NCI-H345 treated with DMSO at 0.1 percent for 48 hours (cell line): ENCODE measurements at regions not wholly inside any gene's neighbourhood (a gene's known extent, or its start where the extent isn't known, plus 50 kb on each side); places are given as distances from the start of the nearest gene placed in this dataset.

Experiments used
- DNase-seq: peaks from one replicate; lab custom pipeline; 2025; ENCODE audit not compliant: unreplicated experiment; lab: John Stamatoyannopoulos, UW

- DNase-seq: no peak
Measured at GRCh38 chr14:24693983-24694382, 60.0 kb upstream of the GZMB start.

GRCh38 chr14:24693353-24693737 lies 59.4 kb upstream of the GZMB start:
- DNase-seq: no peak

- no peak for DNase-seq
Measured at GRCh38 chr14:24692382-24693352, 58.7 kb upstream of the GZMB start.

- no peak for DNase-seq
Measured at GRCh38 chr14:24690492-24690891, 56.5 kb upstream of the GZMB start.

- DNase-seq: no peak
Measured at GRCh38 chr14:24688030-24688658, 54.2 kb upstream of the GZMB start.
